Colonic mucosa (tissue), 4 donors: ENCODE measurements at regions not wholly inside any gene's neighbourhood (a gene's known extent, or its start where the extent isn't known, plus 50 kb on each side); places are given as distances from the start of the nearest gene placed in this dataset.

Experiments used
- DNase-seq: peaks from one replicate; pipeline ENCODE4 v3.0.0-alpha.2; 2020
- H3K27ac ChIP-seq: fragments of 200-600 bp; one replicate; pipeline ENCODE4 v1.8.0; 2021
- H3K27me3 ChIP-seq: fragments of 200-600 bp; one replicate; pipeline ENCODE4 v1.8.0; 2021
- H3K36me3 ChIP-seq: fragments of 200-600 bp; one replicate; pipeline ENCODE4 v1.8.0; 2021
- H3K4me1 ChIP-seq: fragments of 200-600 bp; one replicate; pipeline ENCODE4 v1.8.0; 2021; ENCODE audit warnings: mild to moderate bottlenecking
- H3K4me3 ChIP-seq: fragments of 200-600 bp; one replicate; pipeline ENCODE4 v1.8.0; 2021
- H3K9ac ChIP-seq, 2 donors: one replicate each; pipeline ENCODE4 v1.7.0; 2013; ENCODE audit warnings: control low read depth in 2 of 2, low read depth in 2 of 2, low read length in 2 of 2
- H3K9me3 ChIP-seq: fragments of 200-600 bp; one replicate; pipeline ENCODE4 v1.8.0; 2021
- CTCF ChIP-seq: fragments of 200-600 bp; IDR thresholded peaks from one replicate; pipeline ENCODE4 v1.8.0; 2022; ENCODE audit warnings: antibody characterized with exemption, mild to moderate bottlenecking
- intact Hi-C: fragments of 100-400 bp; cut with DNase I; formaldehyde crosslinking; loops from one replicate; pipeline ENCODE4 v1.14.1; 2022
- donor health status: healthy.
- donor health status: DM: no; HTN: no; CAD: no.
- donor health status: DM: no; HTN: no; CAD: no.

GRCh38 chr9:23394189-23394588 is 431.9 kb downstream of the ELAVL2 start:
- Histone ChIP-seq H3K4me3 (no peak overlapping the region), H3K9ac (no peak overlapping the region), H3K4me1 (no peaks in the 10 kb centered on the region), H3K27me3 (no peaks in the 10 kb centered on the region), H3K9me3 (no peaks in the 10 kb centered on the region), H3K27ac (no peak overlapping the region), H3K36me3 (no peaks in the 10 kb centered on the region)
- intact Hi-C loops = no loop called here
- no peak for DNase-seq
- no peak for TF ChIP-seq CTCF

DNA sequence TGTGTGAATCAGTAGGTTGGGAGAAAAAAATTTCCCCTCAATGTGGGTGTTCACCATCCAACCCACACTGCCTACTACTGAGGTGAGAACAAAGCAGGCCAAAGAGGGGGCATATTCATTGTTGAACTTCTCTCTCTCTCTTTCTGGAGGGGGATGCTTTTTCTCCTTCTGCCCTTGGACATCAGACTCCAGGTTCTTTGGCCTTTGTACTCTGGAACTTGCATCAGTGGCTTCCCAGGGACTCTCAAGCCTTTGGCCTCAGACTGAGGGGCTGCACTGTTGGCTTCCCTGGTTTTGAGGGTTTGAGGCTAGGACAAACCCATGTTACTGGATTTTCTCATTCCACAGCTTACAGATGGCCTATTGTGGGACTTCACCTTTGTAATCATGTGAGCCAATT is 417.2 kb downstream of the ELAVL2 start:
- H3K27me3 ChIP-seq = no peaks in the 10 kb centered on the region
- DNase-seq = no peak
- H3K9ac ChIP-seq = no peak overlapping the region
- H3K36me3 ChIP-seq = no peaks in the 10 kb centered on the region
- H3K4me1 ChIP-seq = no peaks in the 10 kb centered on the region
- no peak for TF ChIP-seq CTCF
- intact Hi-C loops = no loop called here
- H3K27ac ChIP-seq = no peak overlapping the region
- no peak overlapping the region for H3K4me3 ChIP-seq
- H3K9me3 ChIP-seq = no peaks in the 10 kb centered on the region

DNA sequence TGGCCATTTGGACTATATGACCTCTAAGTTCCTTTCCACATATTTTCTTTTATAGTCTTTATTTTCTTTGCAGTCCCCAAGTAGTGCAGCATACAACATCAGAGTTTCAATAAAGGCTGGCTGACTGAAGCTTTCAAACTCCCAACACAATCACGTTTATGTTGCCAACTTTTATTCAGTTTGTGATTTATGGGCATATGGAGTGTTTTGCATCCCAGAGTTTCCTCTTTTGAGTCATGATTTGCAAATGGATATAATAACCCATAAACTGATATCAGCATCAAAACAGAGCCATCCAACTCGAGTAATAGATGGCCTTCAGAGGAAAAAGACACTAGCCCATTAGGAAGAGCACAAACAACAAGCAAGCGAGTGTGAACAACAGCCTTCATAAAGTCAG is 414.0 kb downstream of the ELAVL2 start:
- Histone ChIP-seq H3K27ac (no peak overlapping the region), H3K4me1 (no peaks in the 10 kb centered on the region), H3K9me3 (no peaks in the 10 kb centered on the region), H3K9ac (no peak overlapping the region), H3K36me3 (no peaks in the 10 kb centered on the region), H3K27me3 (no peaks in the 10 kb centered on the region), H3K4me3 (no peak overlapping the region)
- TF ChIP-seq CTCF = no peak
- DNase-seq = no peak
- intact Hi-C loops = no loop called here

DNA sequence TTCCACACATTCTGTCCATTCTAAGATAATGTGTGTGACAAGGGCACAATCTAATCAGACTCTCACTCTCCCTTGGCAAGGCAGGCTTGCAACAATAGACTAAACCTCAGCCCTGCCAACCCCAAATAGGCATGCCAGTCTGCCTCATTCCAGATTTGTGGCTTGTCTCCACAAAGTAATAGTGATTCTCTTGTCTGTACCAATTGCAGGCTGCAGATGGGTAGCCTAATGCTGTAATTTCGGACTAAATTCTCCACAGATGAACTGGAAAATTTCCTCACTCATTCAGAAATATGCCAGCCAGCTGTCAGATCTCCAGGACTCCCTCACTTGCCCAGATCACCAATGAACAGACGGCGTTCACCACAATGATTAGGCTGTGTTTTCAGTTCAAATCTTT is 413.6 kb downstream of the ELAVL2 start:
- DNase-seq = no peak
- Histone ChIP-seq H3K4me3 (no peak overlapping the region), H3K27ac (no peak overlapping the region), H3K9ac (no peak overlapping the region), H3K4me1 (no peaks in the 10 kb centered on the region), H3K9me3 (no peaks in the 10 kb centered on the region), H3K27me3 (no peaks in the 10 kb centered on the region), H3K36me3 (no peaks in the 10 kb centered on the region)
- intact Hi-C loops = no loop called here
- TF ChIP-seq CTCF = no peak

- intact Hi-C loops = no loop called here
- Histone ChIP-seq H3K36me3 (no peaks in the 10 kb centered on the region), H3K9ac (no peak overlapping the region), H3K9me3 (no peaks in the 10 kb centered on the region), H3K4me1 (no peaks in the 10 kb centered on the region), H3K27me3 (no peaks in the 10 kb centered on the region), H3K4me3 (no peak overlapping the region), H3K27ac (no peak overlapping the region)
- no peak for DNase-seq
- TF ChIP-seq CTCF = no peak
These were observed 412.5 kb downstream of the ELAVL2 start for GRCh38 chr9:23413541-23413940.

DNA sequence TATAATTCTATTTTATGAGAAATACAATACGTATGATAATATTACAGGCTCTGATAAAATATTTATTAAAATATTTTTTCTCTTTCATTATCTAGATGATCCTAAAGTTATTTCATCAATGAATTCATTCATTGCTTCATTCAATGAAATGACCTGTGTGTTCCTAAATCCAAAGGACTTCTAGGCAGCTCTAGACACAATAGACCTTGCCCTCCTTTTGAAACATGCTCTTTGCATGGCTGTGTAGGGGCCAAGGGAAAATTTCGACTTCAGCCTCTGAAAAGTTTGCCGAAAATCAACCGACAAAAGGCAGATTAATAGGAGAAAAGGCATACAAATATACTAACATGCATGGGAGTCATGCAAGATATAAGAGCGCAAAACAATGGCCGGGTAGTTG is 402.0 kb downstream of the ELAVL2 start:
- no peak overlapping the region for H3K27ac ChIP-seq
- DNase-seq = no peak
- intact Hi-C loops = no loop called here
- no peak overlapping the region for H3K9ac ChIP-seq
- H3K36me3 ChIP-seq = no peaks in the 10 kb centered on the region
- H3K9me3 ChIP-seq = no peaks in the 10 kb centered on the region
- H3K4me1 ChIP-seq = no peaks in the 10 kb centered on the region
- no peak overlapping the region for H3K4me3 ChIP-seq
- no peaks in the 10 kb centered on the region for H3K27me3 ChIP-seq
- no peak for TF ChIP-seq CTCF
